Karpas-422 (cell line): ENCODE measurements at regions not wholly inside any gene's neighbourhood (a gene's known extent, or its start where the extent isn't known, plus 50 kb on each side); places are given as distances from the start of the nearest gene placed in this dataset.

Source experiments
- DNase-seq: peaks from one replicate; pipeline ENCODE4 v3.0.0-alpha.2; 2015
- H2AFZ ChIP-seq: fragments of 200-600 bp; sonication (generic); 2 replicates; pipeline ENCODE4 v1.6.1; 2014; ENCODE audit warnings: antibody characterized with exemption, low read length, mixed read lengths
- H3K27ac ChIP-seq: fragments of 200-600 bp; sonication (generic); 2 replicates; pipeline ENCODE4 v1.5.1; 2014; ENCODE audit warnings: mild to moderate bottlenecking, low read length, moderate library complexity
- H3K27me3 ChIP-seq: fragments of 200-600 bp; sonication (generic); 2 replicates; pipeline ENCODE4 v1.6.1; 2014; ENCODE audit warnings: low read length, mixed read lengths
- H3K36me3 ChIP-seq: fragments of 200-600 bp; sonication (generic); 2 replicates; pipeline ENCODE4 v1.6.1; 2014; ENCODE audit warnings: low read length, mixed read lengths; ENCODE audit not compliant: insufficient read depth
- H3K4me1 ChIP-seq: fragments of 200-600 bp; sonication (generic); 2 replicates; pipeline ENCODE4 v1.6.1; 2014; ENCODE audit warnings: mild to moderate bottlenecking, low read length, mixed read lengths
- H3K4me2 ChIP-seq: fragments of 200-600 bp; sonication (generic); 2 replicates; pipeline ENCODE4 v1.6.1; 2014; ENCODE audit warnings: low read length, low read depth, mild to moderate bottlenecking; ENCODE audit not compliant: poor library complexity, severe bottlenecking
- H3K4me3 ChIP-seq: fragments of 200-600 bp; sonication (generic); 2 replicates; pipeline ENCODE4 v1.5.1; 2014; ENCODE audit warnings: mild to moderate bottlenecking, antibody characterized with exemption, low read length, mixed read lengths
- H3K79me2 ChIP-seq: fragments of 200-600 bp; sonication (generic); 2 replicates; pipeline ENCODE4 v1.6.1; 2014; ENCODE audit warnings: mild to moderate bottlenecking, low read length, mixed read lengths
- H3K9ac ChIP-seq: fragments of 200-600 bp; sonication (generic); 2 replicates; pipeline ENCODE4 v1.6.0; 2014; ENCODE audit warnings: low read length
- H3K9me2 ChIP-seq: fragments of 200-600 bp; sonication (generic), shearing (Covaris generic); replicated peaks from 2 replicates; pipeline ENCODE4 v1.6.0; 2014; ENCODE audit warnings: mild to moderate bottlenecking, low read length, moderate library complexity; ENCODE audit not compliant: insufficient read depth
- H3K9me3 ChIP-seq: fragments of 300-700, 200-600 bp; sonication (generic); 2 replicates; pipeline ENCODE4 v1.6.1; 2014; ENCODE audit warnings: low read length, mixed read lengths
- H4K20me1 ChIP-seq: fragments of 200-600 bp; sonication (generic); 2 replicates; pipeline ENCODE4 v1.6.1; 2014; ENCODE audit warnings: mild to moderate bottlenecking, antibody characterized with exemption, low read length, low read depth; ENCODE audit not compliant: insufficient read depth

DNA sequence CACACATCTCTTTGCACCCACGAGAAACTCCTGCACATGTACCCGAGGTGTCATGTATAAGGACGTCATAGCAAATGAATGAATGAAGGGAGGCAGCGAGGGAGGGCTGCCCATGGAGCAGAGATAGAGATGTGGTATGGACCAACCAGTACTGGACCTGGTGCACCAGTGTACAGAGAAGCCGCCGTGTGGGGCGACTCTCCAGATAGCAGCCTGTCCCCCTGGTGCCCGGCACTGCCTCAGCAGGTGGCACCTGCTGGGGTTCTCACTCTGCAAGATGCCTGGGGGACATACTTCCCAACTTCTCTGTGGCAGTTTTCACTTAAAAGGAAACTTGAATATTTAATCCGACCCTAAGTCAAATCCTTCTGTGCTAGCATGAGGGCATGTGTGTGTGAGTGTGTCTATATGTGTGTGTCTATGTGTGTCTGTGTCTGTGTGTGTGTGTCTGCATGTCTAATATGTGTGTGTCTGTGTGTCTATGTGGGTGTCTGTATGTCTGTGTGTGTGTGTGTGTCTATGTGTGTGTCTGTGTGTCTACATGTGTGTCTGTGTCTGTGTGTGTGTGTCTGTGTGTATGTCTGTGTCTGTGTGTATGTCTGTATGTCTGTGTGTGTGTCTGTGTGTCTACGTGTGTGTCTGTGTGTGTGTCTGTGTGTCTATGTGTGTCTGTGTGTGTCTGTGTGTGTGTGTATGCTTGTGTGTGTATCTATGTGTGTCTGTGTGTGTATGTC lies 132.0 kb downstream of the RNASET2 start:
- no peaks in the 10 kb centered on the region for H3K9me3 ChIP-seq
- DNase-seq = no peak
- H4K20me1 ChIP-seq = peaks cover 9% of the 10 kb centered on the region
- no peak overlapping the region for H3K27ac ChIP-seq
- no peaks in the 10 kb centered on the region for H3K27me3 ChIP-seq
- no peak overlapping the region for H2AFZ ChIP-seq
- no peak overlapping the region for H3K9ac ChIP-seq
- no peak overlapping the region for H3K4me3 ChIP-seq
- no peaks in the 10 kb centered on the region for H3K9me2 ChIP-seq
- H3K79me2 ChIP-seq = no peaks in the 10 kb centered on the region
- H3K4me2 ChIP-seq = no peak overlapping the region
- no peaks in the 10 kb centered on the region for H3K4me1 ChIP-seq
- no peaks in the 10 kb centered on the region for H3K36me3 ChIP-seq

DNA sequence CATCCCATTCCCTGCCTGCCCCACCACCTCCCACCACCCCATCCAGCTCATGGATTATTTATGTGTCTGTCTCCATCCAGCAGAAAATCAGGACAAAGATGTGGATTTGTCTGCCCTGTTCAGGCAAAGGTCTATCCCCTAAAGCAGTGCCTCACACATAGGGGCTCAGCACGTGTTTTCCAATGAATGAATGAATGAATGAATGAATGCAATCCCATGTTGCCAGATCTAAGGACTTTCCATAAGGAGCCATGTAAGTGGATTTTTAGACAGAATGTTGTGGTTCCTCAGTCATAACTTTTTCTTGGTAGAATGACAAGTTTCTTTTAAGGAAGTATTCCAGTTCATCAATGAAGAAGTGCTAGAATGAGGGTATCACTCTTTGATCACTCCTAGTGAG lies 133.7 kb downstream of the RNASET2 start:
- DNase-seq = no peak
- Histone ChIP-seq H3K27me3 (no peaks in the 10 kb centered on the region), H3K9ac (no peak overlapping the region), H3K79me2 (no peaks in the 10 kb centered on the region), H3K36me3 (no peaks in the 10 kb centered on the region), H3K27ac (no peak overlapping the region), H3K4me3 (no peak overlapping the region), H3K9me3 (no peaks in the 10 kb centered on the region), H3K4me1 (no peaks in the 10 kb centered on the region), H2AFZ (no peak overlapping the region), H3K9me2 (no peaks in the 10 kb centered on the region), H4K20me1 (peaks cover 9% of the 10 kb centered on the region), H3K4me2 (no peak overlapping the region)

DNA sequence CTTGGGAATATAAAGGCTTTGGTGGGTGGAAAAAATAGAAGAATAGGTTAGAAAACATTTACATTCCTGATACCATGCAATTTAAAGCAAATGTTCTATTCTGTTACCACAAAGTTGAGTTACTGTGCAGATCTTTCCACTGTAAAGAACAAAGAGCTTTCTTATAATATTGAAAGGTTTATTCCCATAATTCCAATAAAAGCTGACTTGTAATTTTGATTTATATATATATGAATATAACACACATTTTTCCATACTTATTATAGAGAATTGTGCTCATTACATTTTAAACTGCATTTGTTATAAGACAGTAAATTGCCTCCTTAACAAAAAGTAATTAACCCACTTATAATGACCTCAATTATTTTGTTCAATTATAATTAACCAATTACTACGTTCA lies 135.9 kb downstream of the RNASET2 start:
- Histone ChIP-seq H4K20me1 (peaks cover 9% of the 10 kb centered on the region), H3K4me3 (no peak overlapping the region), H3K9me2 (no peaks in the 10 kb centered on the region), H3K4me2 (no peak overlapping the region), H3K36me3 (no peaks in the 10 kb centered on the region), H3K27ac (no peak overlapping the region), H3K9me3 (no peaks in the 10 kb centered on the region), H2AFZ (no peak overlapping the region), H3K4me1 (no peaks in the 10 kb centered on the region), H3K79me2 (no peaks in the 10 kb centered on the region), H3K9ac (no peak overlapping the region), H3K27me3 (no peaks in the 10 kb centered on the region)
- DNase-seq = no peak

DNA sequence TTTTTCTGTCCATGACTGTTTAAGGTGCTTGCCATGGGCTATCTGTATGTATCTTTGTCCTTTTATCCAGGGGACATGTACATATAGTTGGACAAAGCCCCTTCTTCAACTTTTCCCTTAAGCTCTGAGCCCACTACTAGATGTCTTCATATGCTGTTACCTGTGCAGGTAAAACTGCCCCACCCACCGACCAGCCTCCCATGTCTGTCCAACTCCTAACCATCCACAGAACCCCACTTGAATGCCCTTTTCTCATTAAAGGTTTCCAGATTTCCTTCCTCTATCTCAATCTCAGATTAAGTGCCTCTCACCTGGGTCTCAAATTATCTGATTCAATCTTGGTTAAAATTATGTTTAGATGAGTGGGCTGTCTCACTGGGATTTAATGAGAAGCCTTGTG lies 136.3 kb downstream of the RNASET2 start:
- no peak overlapping the region for H3K4me2 ChIP-seq
- no peak overlapping the region for H2AFZ ChIP-seq
- no peak overlapping the region for H3K27ac ChIP-seq
- no peaks in the 10 kb centered on the region for H3K79me2 ChIP-seq
- no peaks in the 10 kb centered on the region for H3K36me3 ChIP-seq
- no peaks in the 10 kb centered on the region for H3K9me2 ChIP-seq
- H3K4me3 ChIP-seq = no peak overlapping the region
- H3K9me3 ChIP-seq = no peaks in the 10 kb centered on the region
- no peak overlapping the region for H3K9ac ChIP-seq
- no peaks in the 10 kb centered on the region for H3K4me1 ChIP-seq
- no peak for DNase-seq
- H4K20me1 ChIP-seq = peaks cover 9% of the 10 kb centered on the region
- H3K27me3 ChIP-seq = no peaks in the 10 kb centered on the region

DNA sequence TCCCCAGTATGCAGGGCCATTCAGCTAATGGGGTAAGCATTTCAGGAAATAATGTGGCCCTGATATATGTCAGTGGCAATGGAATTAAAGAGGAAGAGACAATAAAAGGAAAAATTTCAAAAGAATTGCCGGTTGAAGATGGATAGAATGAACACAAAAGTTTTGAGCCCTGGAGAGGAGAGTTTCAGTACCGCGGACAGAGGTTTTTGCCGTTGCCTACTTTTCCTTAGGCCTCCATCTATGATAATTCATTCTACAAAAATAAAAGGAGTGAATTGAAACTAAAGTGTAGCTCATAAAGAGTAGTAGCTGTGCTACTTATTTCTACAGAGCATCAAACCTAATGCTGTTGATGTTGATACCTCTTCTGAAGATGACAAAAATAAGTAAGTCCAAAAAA lies 140.7 kb downstream of the RNASET2 start:
- Histone ChIP-seq H3K27me3 (no peaks in the 10 kb centered on the region), H3K4me2 (no peak overlapping the region), H3K4me1 (no peaks in the 10 kb centered on the region), H2AFZ (no peak overlapping the region), H4K20me1 (peaks cover 6% of the 10 kb centered on the region; the same call in 1 of the 2 replicates), H3K4me3 (no peak overlapping the region), H3K9ac (no peak overlapping the region), H3K36me3 (no peaks in the 10 kb centered on the region), H3K9me2 (no peaks in the 10 kb centered on the region), H3K27ac (no peak overlapping the region), H3K79me2 (no peaks in the 10 kb centered on the region), H3K9me3 (no peaks in the 10 kb centered on the region)
- DNase-seq = no peak

DNA sequence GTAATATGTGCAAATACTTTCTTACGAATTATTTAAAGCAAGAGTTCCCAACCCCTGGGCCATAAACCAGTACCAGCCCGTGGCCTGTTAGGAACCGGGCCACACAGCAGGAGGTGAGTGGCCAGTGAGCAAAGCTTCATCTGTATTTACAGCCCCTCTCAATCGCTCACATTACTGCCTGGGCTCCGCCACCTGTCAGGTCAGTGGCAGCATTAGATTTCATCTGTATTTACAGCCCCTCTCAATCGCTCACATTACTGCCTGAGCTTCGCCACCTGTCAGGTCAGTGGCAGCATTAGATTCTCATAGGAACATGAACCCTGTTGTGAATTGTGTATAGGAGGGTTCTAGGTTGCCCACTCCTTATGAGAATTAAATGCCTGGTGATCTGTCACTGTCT lies 142.0 kb downstream of the RNASET2 start:
- Histone ChIP-seq H3K79me2 (no peaks in the 10 kb centered on the region), H3K9ac (no peak overlapping the region), H3K9me3 (no peaks in the 10 kb centered on the region), H3K9me2 (no peaks in the 10 kb centered on the region), H3K4me3 (no peak overlapping the region), H2AFZ (no peak overlapping the region), H4K20me1 (no peaks in the 10 kb centered on the region), H3K27ac (no peak overlapping the region), H3K4me1 (no peaks in the 10 kb centered on the region), H3K36me3 (no peaks in the 10 kb centered on the region), H3K27me3 (no peaks in the 10 kb centered on the region), H3K4me2 (no peak overlapping the region)
- DNase-seq = no peak

DNA sequence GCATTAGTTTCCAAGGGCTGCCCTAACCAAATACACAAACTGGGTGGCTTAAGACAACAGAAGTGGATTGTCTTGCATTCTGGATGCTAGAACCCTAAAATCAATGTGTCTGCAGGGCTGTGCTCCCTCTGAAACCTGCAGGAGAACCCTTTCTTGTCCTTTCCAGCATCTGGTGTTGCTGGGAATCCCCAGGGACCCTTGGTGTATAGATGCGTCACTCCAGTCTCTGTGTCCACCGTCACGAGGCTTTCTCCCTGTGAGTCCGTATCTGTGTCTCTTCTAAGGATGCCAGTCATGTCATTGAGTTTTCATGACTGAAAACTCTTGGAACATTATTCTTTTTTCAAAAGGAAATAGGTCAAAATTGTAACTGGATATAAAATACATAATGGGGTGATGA lies 142.9 kb downstream of the RNASET2 start:
- no peaks in the 10 kb centered on the region for H3K36me3 ChIP-seq
- H3K27ac ChIP-seq = no peak overlapping the region
- no peaks in the 10 kb centered on the region for H3K4me1 ChIP-seq
- no peaks in the 10 kb centered on the region for H3K9me2 ChIP-seq
- no peak overlapping the region for H2AFZ ChIP-seq
- DNase-seq = no peak
- no peaks in the 10 kb centered on the region for H3K79me2 ChIP-seq
- no peak overlapping the region for H3K4me2 ChIP-seq
- H3K9ac ChIP-seq = no peak overlapping the region
- H3K4me3 ChIP-seq = no peak overlapping the region
- H4K20me1 ChIP-seq = no peaks in the 10 kb centered on the region
- H3K27me3 ChIP-seq = no peaks in the 10 kb centered on the region
- H3K9me3 ChIP-seq = no peaks in the 10 kb centered on the region

DNA sequence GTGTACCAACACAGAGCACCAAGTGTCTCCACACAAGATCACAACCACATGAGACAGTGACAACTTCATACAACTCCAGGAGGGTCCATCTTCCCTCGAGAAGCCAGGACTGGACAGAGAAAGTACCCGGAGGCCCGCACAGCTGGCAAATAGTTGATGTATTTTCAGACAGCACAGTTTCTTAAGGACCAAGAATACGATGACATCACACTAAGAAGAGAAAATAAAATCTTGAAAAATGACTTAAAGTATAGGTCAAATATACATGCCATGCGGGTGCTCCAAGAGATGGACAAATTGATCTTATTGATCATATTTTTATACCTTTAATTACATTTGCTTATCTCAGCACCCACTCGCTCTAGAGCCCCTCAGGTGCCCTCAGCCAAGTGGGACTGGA lies 145.5 kb downstream of the RNASET2 start:
- H3K9me3 ChIP-seq = peaks cover 8% of the 10 kb centered on the region
- DNase-seq = no peak
- H2AFZ ChIP-seq = no peak overlapping the region
- H3K27ac ChIP-seq = no peak overlapping the region
- H3K4me2 ChIP-seq = no peak overlapping the region
- no peaks in the 10 kb centered on the region for H4K20me1 ChIP-seq
- H3K4me1 ChIP-seq = no peaks in the 10 kb centered on the region
- H3K4me3 ChIP-seq = no peak overlapping the region
- H3K79me2 ChIP-seq = no peaks in the 10 kb centered on the region
- H3K9ac ChIP-seq = no peak overlapping the region
- no peaks in the 10 kb centered on the region for H3K27me3 ChIP-seq
- no peaks in the 10 kb centered on the region for H3K9me2 ChIP-seq
- 0 out of 2 replicates have a peak, but pooled peaks cover 3% of the 10 kb centered on the region for H3K36me3 ChIP-seq
